MM.1S (cell line): ENCODE measurements at regions not wholly inside any gene's neighbourhood (a gene's known extent, or its start where the extent isn't known, plus 50 kb on each side); places are given as distances from the start of the nearest gene placed in this dataset.

Source experiments
- EZH2 ChIP-seq: fragments of 300-600 bp; sonication (generic); optimal IDR thresholded peaks from 2 replicates; pipeline ENCODE3; 2017; ENCODE audit warnings: low read depth, mild to moderate bottlenecking, antibody characterized with exemption, low read length, mixed read lengths
- EZH2phosphoT487 ChIP-seq: fragments of 300-600 bp; sonication (generic); IDR thresholded peaks from 2 replicates; pipeline ENCODE4 v1.6.1; 2018; ENCODE audit warnings: antibody characterized with exemption, low read length
- TF ChIP-seq, protein P1 (sequence below): fragments of 300-600 bp; sonication (generic); IDR thresholded peaks from 2 replicates; pipeline ENCODE4 v1.5.1; 2016; ENCODE audit warnings: antibody characterized with exemption, low read length, mixed read lengths

DNA sequence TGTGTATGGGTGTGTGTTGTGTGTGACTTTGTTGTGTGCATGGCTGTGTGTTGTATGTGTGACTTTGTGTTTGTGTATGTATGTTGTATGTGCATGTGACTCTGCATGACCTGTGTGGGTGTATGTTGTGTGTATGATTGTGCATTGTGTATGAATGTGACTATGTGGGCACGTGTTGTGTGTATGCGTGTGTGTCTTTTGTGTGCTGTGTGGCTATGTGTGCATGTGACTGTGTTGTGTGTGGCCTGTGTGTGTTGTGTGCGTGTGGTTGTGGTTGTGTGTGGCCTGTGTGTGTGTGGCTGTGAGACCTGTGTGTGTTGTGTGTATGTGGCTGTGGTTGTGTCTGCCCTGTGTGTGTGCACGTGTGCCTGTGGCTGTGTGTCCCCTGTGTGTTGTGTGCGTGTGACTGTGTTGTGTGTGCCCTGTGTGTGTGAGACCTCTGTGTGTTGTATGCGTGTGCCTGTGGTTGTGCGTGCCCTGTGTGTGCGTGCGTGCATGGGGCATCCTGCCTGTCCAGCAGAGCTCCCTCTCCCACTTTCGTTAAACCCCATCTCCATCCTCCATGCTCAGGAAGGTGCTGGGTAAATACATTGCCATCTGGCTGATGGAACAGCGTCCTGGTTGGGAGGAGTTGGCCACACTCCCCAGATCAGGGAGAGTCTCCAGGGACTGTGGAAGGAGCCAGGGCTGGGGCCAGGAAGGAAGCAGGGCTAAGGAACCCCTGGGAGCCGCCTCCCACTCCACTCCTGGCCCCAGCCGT is 90.1 kb upstream of the GSE1 start:
- TF ChIP-seq EZH2phosphoT487 (no peak), EZH2 (no peak)
- TF ChIP-seq, protein P1, sequence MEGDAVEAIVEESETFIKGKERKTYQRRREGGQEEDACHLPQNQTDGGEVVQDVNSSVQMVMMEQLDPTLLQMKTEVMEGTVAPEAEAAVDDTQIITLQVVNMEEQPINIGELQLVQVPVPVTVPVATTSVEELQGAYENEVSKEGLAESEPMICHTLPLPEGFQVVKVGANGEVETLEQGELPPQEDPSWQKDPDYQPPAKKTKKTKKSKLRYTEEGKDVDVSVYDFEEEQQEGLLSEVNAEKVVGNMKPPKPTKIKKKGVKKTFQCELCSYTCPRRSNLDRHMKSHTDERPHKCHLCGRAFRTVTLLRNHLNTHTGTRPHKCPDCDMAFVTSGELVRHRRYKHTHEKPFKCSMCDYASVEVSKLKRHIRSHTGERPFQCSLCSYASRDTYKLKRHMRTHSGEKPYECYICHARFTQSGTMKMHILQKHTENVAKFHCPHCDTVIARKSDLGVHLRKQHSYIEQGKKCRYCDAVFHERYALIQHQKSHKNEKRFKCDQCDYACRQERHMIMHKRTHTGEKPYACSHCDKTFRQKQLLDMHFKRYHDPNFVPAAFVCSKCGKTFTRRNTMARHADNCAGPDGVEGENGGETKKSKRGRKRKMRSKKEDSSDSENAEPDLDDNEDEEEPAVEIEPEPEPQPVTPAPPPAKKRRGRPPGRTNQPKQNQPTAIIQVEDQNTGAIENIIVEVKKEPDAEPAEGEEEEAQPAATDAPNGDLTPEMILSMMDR = no peak
